NB4 (cell line): ENCODE measurements at regions not wholly inside any gene's neighbourhood (a gene's known extent, or its start where the extent isn't known, plus 50 kb on each side); places are given as distances from the start of the nearest gene placed in this dataset.

ENCODE experiments used
- POLR2A ChIP-seq: IDR thresholded peaks from 2 replicates; pipeline ENCODE4 v1.6.1; 2011; ENCODE audit warnings: mild to moderate bottlenecking; ENCODE audit not compliant: insufficient read length; ENCODE audit errors: extremely low read depth
- TF ChIP-seq, protein P1 (sequence below): IDR thresholded peaks from one replicate; pipeline ENCODE4 v1.5.1; 2012; ENCODE audit warnings: low read depth, low read length
- TF ChIP-seq, protein P2 (sequence below): IDR thresholded peaks from 2 replicates; pipeline ENCODE4 v1.6.1; 2011; ENCODE audit warnings: low read depth, low read length

DNA sequence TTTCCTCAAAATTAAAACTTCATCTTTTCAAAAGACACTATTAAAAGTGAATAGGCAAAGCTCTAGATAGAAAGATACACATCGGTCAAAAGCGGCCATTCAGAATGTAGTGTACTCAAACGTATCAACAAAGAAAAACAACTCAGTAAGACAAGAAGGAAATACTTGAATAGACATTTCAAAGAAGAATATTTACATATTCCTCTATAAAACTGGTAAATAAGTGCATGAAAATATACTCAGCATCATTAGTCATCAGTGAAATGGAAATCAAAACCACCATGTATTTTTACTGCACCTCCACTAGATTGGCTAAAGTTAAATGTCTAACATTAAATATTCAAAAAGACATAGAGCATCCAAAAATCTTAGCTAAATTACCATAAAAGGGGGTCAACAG is 551.1 kb upstream of the SORCS1 start:
- TF ChIP-seq, protein P1, sequence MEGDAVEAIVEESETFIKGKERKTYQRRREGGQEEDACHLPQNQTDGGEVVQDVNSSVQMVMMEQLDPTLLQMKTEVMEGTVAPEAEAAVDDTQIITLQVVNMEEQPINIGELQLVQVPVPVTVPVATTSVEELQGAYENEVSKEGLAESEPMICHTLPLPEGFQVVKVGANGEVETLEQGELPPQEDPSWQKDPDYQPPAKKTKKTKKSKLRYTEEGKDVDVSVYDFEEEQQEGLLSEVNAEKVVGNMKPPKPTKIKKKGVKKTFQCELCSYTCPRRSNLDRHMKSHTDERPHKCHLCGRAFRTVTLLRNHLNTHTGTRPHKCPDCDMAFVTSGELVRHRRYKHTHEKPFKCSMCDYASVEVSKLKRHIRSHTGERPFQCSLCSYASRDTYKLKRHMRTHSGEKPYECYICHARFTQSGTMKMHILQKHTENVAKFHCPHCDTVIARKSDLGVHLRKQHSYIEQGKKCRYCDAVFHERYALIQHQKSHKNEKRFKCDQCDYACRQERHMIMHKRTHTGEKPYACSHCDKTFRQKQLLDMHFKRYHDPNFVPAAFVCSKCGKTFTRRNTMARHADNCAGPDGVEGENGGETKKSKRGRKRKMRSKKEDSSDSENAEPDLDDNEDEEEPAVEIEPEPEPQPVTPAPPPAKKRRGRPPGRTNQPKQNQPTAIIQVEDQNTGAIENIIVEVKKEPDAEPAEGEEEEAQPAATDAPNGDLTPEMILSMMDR = no peak
- TF ChIP-seq POLR2A = no peak
- TF ChIP-seq, protein P2, sequence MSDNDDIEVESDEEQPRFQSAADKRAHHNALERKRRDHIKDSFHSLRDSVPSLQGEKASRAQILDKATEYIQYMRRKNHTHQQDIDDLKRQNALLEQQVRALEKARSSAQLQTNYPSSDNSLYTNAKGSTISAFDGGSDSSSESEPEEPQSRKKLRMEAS = no peak
